Hepatocyte (in vitro differentiated cells): ENCODE measurements at regions not wholly inside any gene's neighbourhood (a gene's known extent, or its start where the extent isn't known, plus 50 kb on each side); places are given as distances from the start of the nearest gene placed in this dataset.

Source experiments
- DNase-seq: peaks from one replicate; pipeline ENCODE4 v3.0.0-alpha.2; 2016; ENCODE audit warnings: low spot score
- H2AFZ ChIP-seq: fragments of 200-600 bp; sonication (generic); 2 replicates; pipeline ENCODE4 v1.6.0; 2016; ENCODE audit warnings: antibody characterized with exemption, mild to moderate bottlenecking
- H3K27ac ChIP-seq: fragments of 200-600 bp; sonication (generic); 2 replicates; pipeline ENCODE4 v1.5.1; 2016; ENCODE audit warnings: mild to moderate bottlenecking
- H3K27me3 ChIP-seq: fragments of 200-600 bp; sonication (generic); 2 replicates; pipeline ENCODE4 v1.6.1; 2016
- H3K36me3 ChIP-seq: fragments of 200-600 bp; sonication (generic); replicated peaks from 2 replicates; pipeline ENCODE4 v1.5.1; 2016; ENCODE audit warnings: low read depth; ENCODE audit not compliant: insufficient read depth
- H3K4me1 ChIP-seq: fragments of 200-600 bp; sonication (generic); 2 replicates; pipeline ENCODE4 v1.5.1; 2016; ENCODE audit warnings: mild to moderate bottlenecking, moderate library complexity; ENCODE audit not compliant: insufficient read depth
- H3K4me2 ChIP-seq: fragments of 200-600 bp; sonication (generic); 2 replicates; pipeline ENCODE4 v1.6.0; 2016
- H3K4me3 ChIP-seq: fragments of 200-600 bp; sonication (generic); 2 replicates; pipeline ENCODE4 v1.5.1; 2016; ENCODE audit warnings: mild to moderate bottlenecking
- H3K79me2 ChIP-seq: fragments of 200-600 bp; sonication (generic); 2 replicates; pipeline ENCODE4 v1.6.0; 2017; ENCODE audit warnings: mild to moderate bottlenecking
- H3K9me2 ChIP-seq: fragments of 200-600 bp; sonication (generic); replicated peaks from 2 replicates; pipeline ENCODE4 v1.6.0; 2017; ENCODE audit warnings: mild to moderate bottlenecking; ENCODE audit not compliant: insufficient read depth
- H3K9me3 ChIP-seq: fragments of 200-600 bp; sonication (generic); 2 replicates; pipeline ENCODE4 v1.5.1; 2016; ENCODE audit warnings: low read depth, mild to moderate bottlenecking
- H4K20me1 ChIP-seq: fragments of 200-600 bp; sonication (generic); 2 replicates; pipeline ENCODE4 v1.6.0; 2016; ENCODE audit warnings: mild to moderate bottlenecking; ENCODE audit not compliant: insufficient read depth, poor library complexity, severe bottlenecking
- CTCF ChIP-seq: fragments of 200-600 bp; sonication (generic); IDR thresholded peaks from 2 replicates; pipeline ENCODE4 v1.5.1; 2016; ENCODE audit warnings: antibody characterized with exemption, mild to moderate bottlenecking; ENCODE audit not compliant: poor library complexity
- EZH2 ChIP-seq: fragments of 200-600 bp; sonication (generic); IDR thresholded peaks from 2 replicates; pipeline ENCODE4 v1.6.1; 2016; ENCODE audit warnings: antibody characterized with exemption, mild to moderate bottlenecking, borderline replicate concordance
- EZH2phosphoT487 ChIP-seq: fragments of 200-600 bp; sonication (generic); IDR thresholded peaks from one replicate; pipeline ENCODE4 v1.6.1; 2018; ENCODE audit warnings: antibody characterized with exemption, mild to moderate bottlenecking, low read depth, moderate library complexity; ENCODE audit not compliant: unreplicated experiment, severe bottlenecking
- WGBS: methylation state at CpG from one replicate; pipeline ENCODE4 v1.1.6; 2016; ENCODE audit warnings: low lambda C conversion rate; ENCODE audit errors: missing lambda C conversion rate; 5-methylcytosine and 5-hydroxymethylcytosine counted together

- no peaks in the 10 kb centered on the region for H3K36me3 ChIP-seq
- no peak overlapping the region for H3K4me3 ChIP-seq
- H4K20me1 ChIP-seq = no peaks in the 10 kb centered on the region
- no peak for TF ChIP-seq EZH2
- TF ChIP-seq EZH2phosphoT487 = no peak
- no peak for TF ChIP-seq CTCF
- H3K9me3 ChIP-seq = no peaks in the 10 kb centered on the region
- no peaks in the 10 kb centered on the region for H3K4me1 ChIP-seq
- no peaks in the 10 kb centered on the region for H3K79me2 ChIP-seq
- no peak overlapping the region for H3K4me2 ChIP-seq
- H2AFZ ChIP-seq = no peak overlapping the region
- no peaks in the 10 kb centered on the region for H3K9me2 ChIP-seq
- no peaks in the 10 kb centered on the region for H3K27me3 ChIP-seq
- H3K27ac ChIP-seq = no peak overlapping the region
- peak; percentile 3 for DNase-seq
Observed at GRCh38 chr3:34929036-34929435, 710.3 kb upstream of the ARPP21 start.

- H3K4me1 ChIP-seq = no peaks in the 10 kb centered on the region
Observed at GRCh38 chr3:34934660-34935059, 704.7 kb upstream of the ARPP21 start.

GRCh38 chr3:34938784-34939183, 700.5 kb upstream of the ARPP21 start:
- Histone ChIP-seq H3K79me2 (no peaks in the 10 kb centered on the region), H3K9me3 (no peaks in the 10 kb centered on the region), H4K20me1 (no peaks in the 10 kb centered on the region), H3K27me3 (no peaks in the 10 kb centered on the region), H3K4me3 (no peak overlapping the region), H3K9me2 (no peaks in the 10 kb centered on the region), H3K4me1 (no peaks in the 10 kb centered on the region), H3K4me2 (no peak overlapping the region), H3K36me3 (no peaks in the 10 kb centered on the region), H3K27ac (no peak overlapping the region), H2AFZ (no peak overlapping the region)
- TF ChIP-seq EZH2phosphoT487 (no peak), EZH2 (no peak), CTCF (no peak)
- WGBS = 85% methylated on average over 1 of the region's 1 CpG
- DNase-seq = no peak

More at GRCh38 chr3:34934660-34935059, 704.7 kb upstream of the ARPP21 start:
- no peak for DNase-seq
- H3K27ac ChIP-seq = no peak overlapping the region
- no peaks in the 10 kb centered on the region for H3K9me2 ChIP-seq
- no peaks in the 10 kb centered on the region for H4K20me1 ChIP-seq
- no peaks in the 10 kb centered on the region for H3K27me3 ChIP-seq
- H2AFZ ChIP-seq = no peak overlapping the region
- H3K36me3 ChIP-seq = no peaks in the 10 kb centered on the region
- H3K9me3 ChIP-seq = no peaks in the 10 kb centered on the region
- no peaks in the 10 kb centered on the region for H3K79me2 ChIP-seq
- H3K4me2 ChIP-seq = no peak overlapping the region
- TF ChIP-seq EZH2 = no peak
- TF ChIP-seq CTCF = no peak
- TF ChIP-seq EZH2phosphoT487 = no peak
- H3K4me3 ChIP-seq = no peak overlapping the region

GRCh38 chr3:34942256-34942655, 697.1 kb upstream of the ARPP21 start:
- DNase-seq = no peak
- Histone ChIP-seq H3K9me3 (no peaks in the 10 kb centered on the region), H3K79me2 (no peaks in the 10 kb centered on the region), H2AFZ (no peak overlapping the region), H4K20me1 (no peaks in the 10 kb centered on the region), H3K27ac (no peak overlapping the region), H3K4me2 (no peak overlapping the region), H3K27me3 (no peaks in the 10 kb centered on the region), H3K36me3 (no peaks in the 10 kb centered on the region), H3K4me1 (no peaks in the 10 kb centered on the region), H3K4me3 (no peak overlapping the region), H3K9me2 (no peaks in the 10 kb centered on the region)
- TF ChIP-seq EZH2phosphoT487 (no peak), EZH2 (no peak), CTCF (no peak)
